GM12878 (cell line): ENCODE measurements at regions not wholly inside any gene's neighbourhood (a gene's known extent, or its start where the extent isn't known, plus 50 kb on each side); places are given as distances from the start of the nearest gene placed in this dataset.

Experiments used
- ATAC-seq: fragments of 200-7000 bp; cut with Tn5 transposase; 3 replicates; pipeline ENCODE4 v1.9.1; 2020; ENCODE audit warnings: mild to moderate bottlenecking, moderate library complexity
- BruUV-seq: library from RNA; stranded (reverse); fragments of 400-500 nt; replicated peaks from 2 replicates; lab custom pipeline; 2021; lab: Mats Ljungman, UMichigan
- CTCF ChIA-PET: fragments of 300-600 bp; sonication (Branson Sonifier 250); formaldehyde crosslinking; extraction: SDS; loops from one replicate; lab custom pipeline; 2021; ENCODE audit warnings: inconsistent platforms; lab: Yijun Ruan, JAX
- POLR2A ChIA-PET: fragments of 350-600 bp; formaldehyde crosslinking; extraction: SDS; loops from one replicate; lab custom pipeline; 2021; ENCODE audit warnings: inconsistent platforms; lab: Charles Lee
- RAD21 ChIA-PET: fragments of 300-600 bp; sonication (Branson Sonifier 250); formaldehyde crosslinking; loops from one replicate; lab custom pipeline; 2023; ENCODE audit warnings: antibody characterized with exemption; ENCODE audit not compliant: unreplicated experiment; lab: Charles Lee
- SMC1A ChIA-PET: fragments of 300-600 bp; sonication (Branson Sonifier 250); formaldehyde crosslinking; loops from one replicate; lab custom pipeline; 2023; ENCODE audit not compliant: unreplicated experiment, uncharacterized antibody; lab: Charles Lee
- DNase-seq: peaks from one replicate; pipeline ENCODE4 v3.0.0-alpha.2; 2011; ENCODE audit warnings: low read depth, low spot score
- FAIRE-seq: peaks from 3 replicates; lab custom pipeline; 2011; peaks lifted over from hg19 to GRCh38; lab: Jason Lieb, UNC
- H2AFZ ChIP-seq: 2 replicates; pipeline ENCODE4 v1.6.0; 2011; ENCODE audit warnings: low read depth, low read length, control low read depth; ENCODE audit not compliant: control insufficient read depth
- H3K27ac ChIP-seq: 2 replicates; pipeline ENCODE4 v1.5.1; 2011; ENCODE audit warnings: control low read depth; ENCODE audit not compliant: control insufficient read depth, insufficient read depth
- H3K27me3 ChIP-seq, 2 experiments: replicated peaks in 1 of 2; 2 replicates each; pipeline versions ENCODE4 v1.6.0 to v1.6.1; 2011; ENCODE audit warnings: low read length in 1 of 2; ENCODE audit not compliant: control insufficient read depth in 2 of 2, insufficient read depth in 2 of 2
- H3K36me3 ChIP-seq, 2 experiments: 2 replicates each; pipeline ENCODE4 v1.5.1; 2011; ENCODE audit warnings: low read length in 1 of 2; ENCODE audit not compliant: control insufficient read depth in 2 of 2, insufficient read depth in 2 of 2
- H3K4me1 ChIP-seq: 2 replicates; pipeline ENCODE4 v1.6.1; 2011; ENCODE audit warnings: mild to moderate bottlenecking, low read length, moderate library complexity, mixed read lengths; ENCODE audit not compliant: control insufficient read depth, insufficient read depth
- H3K4me2 ChIP-seq: 2 replicates; pipeline ENCODE4 v1.6.0; 2011; ENCODE audit warnings: control low read depth; ENCODE audit not compliant: control insufficient read depth, insufficient read depth
- H3K4me3 ChIP-seq: fragments of 200-600 bp; sonication (generic); 2 replicates; pipeline ENCODE4 v1.5.1; 2016
- H3K79me2 ChIP-seq: 2 replicates; pipeline ENCODE4 v1.6.0; 2011; ENCODE audit warnings: low read length; ENCODE audit not compliant: control insufficient read depth, insufficient read depth
- H3K9ac ChIP-seq: 2 replicates; pipeline ENCODE4 v1.8.0; 2011; ENCODE audit warnings: low read length, control low read depth, mixed read lengths; ENCODE audit not compliant: control insufficient read depth, insufficient read depth
- H3K9me3 ChIP-seq: replicated peaks from 3 replicates; pipeline ENCODE4 v1.5.1; 2011; ENCODE audit warnings: mild to moderate bottlenecking, low read length; ENCODE audit not compliant: control insufficient read depth, insufficient read depth
- H4K20me1 ChIP-seq: 2 replicates; pipeline ENCODE4 v1.6.0; 2011; ENCODE audit not compliant: control insufficient read depth, insufficient read depth
- ATF2 ChIP-seq: IDR thresholded peaks from 2 replicates; pipeline ENCODE4 v1.6.1; 2012; ENCODE audit warnings: low read length, inconsistent platforms
- ATF7 ChIP-seq: fragments of 450-650 bp; IDR thresholded peaks from 2 replicates; pipeline ENCODE4 v1.6.1; 2016; ENCODE audit warnings: low read depth, mild to moderate bottlenecking
- CBFB ChIP-seq: IDR thresholded peaks from 2 replicates; pipeline ENCODE4 v1.6.1; 2016; ENCODE audit warnings: antibody characterized with exemption, low read depth
- FOS ChIP-seq: IDR thresholded peaks from 3 replicates; pipeline ENCODE4 v1.6.1; 2011; ENCODE audit warnings: borderline replicate concordance; ENCODE audit not compliant: insufficient read length; ENCODE audit errors: extremely low read depth
- GABPA ChIP-seq: IDR thresholded peaks from 2 replicates; pipeline ENCODE4 v1.6.1; 2014; ENCODE audit warnings: antibody characterized with exemption, low read depth, mild to moderate bottlenecking, inconsistent platforms
- HDAC6 ChIP-seq: fragments of 200-600 bp; sonication (generic); IDR thresholded peaks from one replicate; pipeline ENCODE4 v1.8.0; 2017; ENCODE audit warnings: antibody characterized with exemption; ENCODE audit not compliant: unreplicated experiment
- MAX ChIP-seq: IDR thresholded peaks from 2 replicates; pipeline ENCODE4 v1.6.1; 2012; ENCODE audit warnings: low read depth, low read length, improper control_type of control experiment
- PML ChIP-seq: IDR thresholded peaks from 2 replicates; pipeline ENCODE4 v1.6.1; 2012; ENCODE audit warnings: low read length, inconsistent platforms
- RB1 ChIP-seq: fragments of 450-650 bp; formaldehyde crosslinking; IDR thresholded peaks from 2 replicates; pipeline ENCODE4 v1.6.1; 2017; ENCODE audit warnings: mild to moderate bottlenecking, borderline replicate concordance
- RELB ChIP-seq: fragments of 450-650 bp; IDR thresholded peaks from 2 replicates; pipeline ENCODE4 v1.6.1; 2017; ENCODE audit warnings: low read depth, mild to moderate bottlenecking, moderate library complexity
- SUPT20H ChIP-seq: IDR thresholded peaks from 2 replicates; pipeline ENCODE4 v1.6.1; 2011; ENCODE audit warnings: low read depth, mild to moderate bottlenecking, low read length, moderate library complexity, borderline replicate concordance; ENCODE audit not compliant: control insufficient read depth
- TBL1XR1 ChIP-seq: IDR thresholded peaks from 2 replicates; pipeline ENCODE4 v1.6.1; 2012; ENCODE audit warnings: low read depth, low read length, improper control_type of control experiment
- ZBTB4 ChIP-seq: fragments of 450-650 bp; formaldehyde crosslinking; IDR thresholded peaks from 2 replicates; pipeline ENCODE4 v1.4.0; 2022; ENCODE audit warnings: mild to moderate bottlenecking, moderate library complexity
- WGBS: methylation state at CpG from one replicate; pipeline ENCODE4 v1.1.6; 2016; ENCODE audit warnings: low lambda C conversion rate; ENCODE audit not compliant: insufficient replicate concordance, insufficient coverage; ENCODE audit errors: missing lambda C conversion rate; 5-methylcytosine and 5-hydroxymethylcytosine counted together
- in situ Hi-C: fragments of 300-500 bp; cut with MboI; formaldehyde crosslinking; loops from 9 replicates; pipeline ENCODE4 v1.14.3; 2018; ENCODE audit warnings: mixed read lengths
- intact Hi-C: fragments of 100-400 bp; cut with micrococcal nuclease; formaldehyde crosslinking; loops from one replicate; pipeline ENCODE4 v1.14.2; 2022; ENCODE audit not compliant: unreplicated experiment
- TF ChIP-seq, protein P1 (sequence below): IDR thresholded peaks from 2 replicates; pipeline ENCODE4 v1.6.1; 2012; ENCODE audit warnings: low read depth, low read length, improper control_type of control experiment

DNA sequence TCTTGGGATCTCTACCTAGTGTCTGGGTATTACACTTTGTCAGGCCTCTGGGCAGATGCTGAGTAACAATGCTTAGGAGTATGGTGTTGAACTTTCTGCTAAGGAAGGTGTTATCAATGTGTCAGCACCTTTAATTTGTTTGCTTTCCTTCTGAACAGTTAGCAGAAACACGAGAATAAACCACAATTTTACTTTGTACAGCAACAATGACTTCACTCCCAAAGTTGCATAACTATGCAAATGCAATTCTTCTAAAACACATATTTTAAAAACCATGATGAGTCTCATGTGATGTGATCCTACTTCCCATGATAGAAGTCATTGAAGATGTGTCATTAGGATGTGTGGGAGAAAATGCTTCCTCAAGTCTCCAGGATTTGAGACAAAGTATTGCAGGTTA is 155.0 kb downstream of the POSTN start:
- no peaks in the 10 kb centered on the region for H4K20me1 ChIP-seq
- intact Hi-C loops (no loop called here), in situ Hi-C loops (no loop called here)
- ChIA-PET SMC1A (no interaction called here), RAD21 (no interaction called here), CTCF (no interaction called here), POLR2A (no interaction called here)
- H3K27ac ChIP-seq: no peak overlapping the region
- H3K4me1 ChIP-seq: no peaks in the 10 kb centered on the region
- no peak for FAIRE-seq
- no peaks in the 10 kb centered on the region for H3K9me3 ChIP-seq
- no peak overlapping the region for H3K9ac ChIP-seq
- H3K79me2 ChIP-seq: no peaks in the 10 kb centered on the region
- ATAC-seq: no peak
- no peak for TF ChIP-seq SUPT20H
- no peak for TF ChIP-seq ATF7
- no peak for TF ChIP-seq ATF2
- TF ChIP-seq FOS: no peak
- TF ChIP-seq GABPA: no peak
- no peak for TF ChIP-seq PML
- TF ChIP-seq RB1: no peak
- TF ChIP-seq TBL1XR1: no peak
- TF ChIP-seq HDAC6: no peak
- no peak for TF ChIP-seq RELB
- TF ChIP-seq, protein P1, sequence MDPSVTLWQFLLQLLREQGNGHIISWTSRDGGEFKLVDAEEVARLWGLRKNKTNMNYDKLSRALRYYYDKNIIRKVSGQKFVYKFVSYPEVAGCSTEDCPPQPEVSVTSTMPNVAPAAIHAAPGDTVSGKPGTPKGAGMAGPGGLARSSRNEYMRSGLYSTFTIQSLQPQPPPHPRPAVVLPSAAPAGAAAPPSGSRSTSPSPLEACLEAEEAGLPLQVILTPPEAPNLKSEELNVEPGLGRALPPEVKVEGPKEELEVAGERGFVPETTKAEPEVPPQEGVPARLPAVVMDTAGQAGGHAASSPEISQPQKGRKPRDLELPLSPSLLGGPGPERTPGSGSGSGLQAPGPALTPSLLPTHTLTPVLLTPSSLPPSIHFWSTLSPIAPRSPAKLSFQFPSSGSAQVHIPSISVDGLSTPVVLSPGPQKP: no peak
- no peak for TF ChIP-seq ZBTB4 (CRISPR knock-in tag)
- no peak for TF ChIP-seq CBFB
- no peak for TF ChIP-seq MAX
- DNase-seq: no peak
- H3K4me3 ChIP-seq: no peak overlapping the region
- WGBS: 0% methylated on average over 1 of the region's 1 CpG
- no peak overlapping the region for H3K4me2 ChIP-seq
- H3K36me3 ChIP-seq: no peaks in the 10 kb centered on the region
- no peak overlapping the region for H2AFZ ChIP-seq
- no TSS peak for BruUV-seq
- no peaks in the 10 kb centered on the region for H3K27me3 ChIP-seq
